SH-SY5Y (cell line): ENCODE measurements at regions not wholly inside any gene's neighbourhood (a gene's known extent, or its start where the extent isn't known, plus 50 kb on each side); places are given as distances from the start of the nearest gene placed in this dataset.

Experiments used
- GATA2 ChIP-seq: IDR thresholded peaks from 2 replicates; pipeline ENCODE4 v1.6.1; 2011; ENCODE audit warnings: mild to moderate bottlenecking, low read depth, low read length
- GATA3 ChIP-seq: IDR thresholded peaks from 2 replicates; pipeline ENCODE4 v1.6.1; 2011; ENCODE audit warnings: low read depth, mild to moderate bottlenecking, low read length, moderate library complexity

DNA sequence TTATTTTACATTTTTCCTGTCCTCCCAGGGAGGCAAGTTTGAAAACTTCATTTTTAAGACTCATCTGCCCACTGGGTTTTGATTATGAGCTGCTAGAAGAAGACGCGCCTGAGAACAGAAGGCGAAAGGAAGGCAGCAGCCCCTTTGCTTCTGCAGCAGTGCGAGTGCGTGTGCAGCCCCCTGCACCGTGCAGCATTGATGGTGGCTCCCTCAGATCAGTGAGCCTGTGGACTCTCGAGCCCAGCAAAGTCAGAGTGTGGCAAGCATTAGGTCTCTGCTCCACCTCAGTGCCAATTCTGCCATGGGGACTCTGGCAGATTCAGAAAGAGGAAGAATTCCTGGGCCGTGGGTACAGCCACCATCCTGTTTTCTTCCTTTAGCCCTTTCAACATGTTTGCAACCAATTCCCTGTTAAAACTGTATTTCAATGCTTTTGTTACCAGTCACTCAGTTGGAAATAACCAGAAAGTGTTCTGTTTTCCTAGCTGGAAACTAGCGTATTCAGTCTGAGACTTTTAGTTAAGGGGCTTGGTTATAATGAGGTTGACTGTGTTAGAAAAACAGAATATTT lies 134.8 kb upstream of the OGFRL1 start:
- TF ChIP-seq GATA2, result no peak
- no peak for TF ChIP-seq GATA3
